ENCODE measurements at regions not wholly inside any gene's neighbourhood (a gene's known extent, or its start where the extent isn't known, plus 50 kb on each side); places are given as distances from the start of the nearest gene placed in this dataset.
A peak's percentile ranks its signal among the peaks of the same experiment; 100 is the strongest.
"Not testable (repeated sequence)": the region's sequence is repeated elsewhere in the genome, so short reads cannot be mapped to it uniquely, and the experiment has no call there.

DNA sequence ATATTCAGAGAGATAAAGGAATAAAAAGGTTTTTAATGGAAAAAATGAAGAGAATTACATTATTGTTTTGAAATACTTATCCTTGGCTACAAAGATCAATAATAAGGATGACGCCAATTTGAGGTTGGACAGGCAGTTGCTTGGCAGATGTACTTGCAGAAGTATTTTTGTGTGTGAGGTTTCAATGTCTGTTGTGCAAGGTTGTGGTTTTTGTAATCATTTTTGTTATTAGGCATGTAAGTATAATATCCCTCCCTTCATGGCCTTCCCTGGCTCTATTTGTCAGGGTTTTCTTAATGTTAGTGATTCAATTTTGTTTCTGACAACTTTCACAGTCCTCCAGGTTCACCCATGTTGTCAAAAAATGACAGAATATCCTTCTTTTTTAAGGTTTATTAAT, 105.9 kb downstream of the OTOL1 start:
- no peak for DNase-seq

DNA sequence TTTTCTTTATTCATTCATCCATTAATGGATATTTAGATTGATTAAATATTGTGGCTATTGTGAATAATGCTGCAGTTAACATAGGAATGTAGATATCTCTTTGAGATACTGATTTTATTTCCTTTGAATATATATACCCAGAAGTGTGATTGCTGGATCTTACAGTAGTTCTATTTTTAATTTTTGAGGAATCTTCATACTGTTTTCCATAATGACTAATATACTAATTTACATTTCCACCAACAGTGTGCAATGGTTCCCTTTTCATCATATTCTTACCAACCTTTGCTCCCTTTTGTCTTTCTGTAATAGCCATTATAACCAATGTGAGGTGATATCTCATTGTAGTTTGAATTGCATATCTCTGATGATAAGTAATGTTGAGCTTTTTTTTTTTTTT, 106.3 kb downstream of the OTOL1 start:
- no peak for DNase-seq

DNA sequence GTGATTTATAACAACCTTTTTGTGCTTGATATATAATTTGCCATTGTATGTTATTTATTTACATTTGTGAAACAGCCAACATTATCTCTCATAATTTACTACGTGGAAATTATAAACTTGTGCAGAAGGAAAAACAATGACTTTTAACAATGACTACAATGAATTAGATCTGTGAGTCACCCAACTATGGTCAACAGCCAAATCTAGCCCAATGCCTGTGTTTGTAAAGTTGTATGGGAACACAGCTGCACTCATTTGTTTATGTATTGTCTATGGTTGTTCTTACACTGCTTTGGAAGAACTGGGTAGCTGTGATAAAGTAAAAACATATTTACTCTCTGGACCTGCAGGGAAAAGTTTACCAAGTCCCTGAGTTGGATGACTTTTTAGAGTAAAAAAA, 110.4 kb downstream of the OTOL1 start:
- peak; percentile 33 for DNase-seq

DNA sequence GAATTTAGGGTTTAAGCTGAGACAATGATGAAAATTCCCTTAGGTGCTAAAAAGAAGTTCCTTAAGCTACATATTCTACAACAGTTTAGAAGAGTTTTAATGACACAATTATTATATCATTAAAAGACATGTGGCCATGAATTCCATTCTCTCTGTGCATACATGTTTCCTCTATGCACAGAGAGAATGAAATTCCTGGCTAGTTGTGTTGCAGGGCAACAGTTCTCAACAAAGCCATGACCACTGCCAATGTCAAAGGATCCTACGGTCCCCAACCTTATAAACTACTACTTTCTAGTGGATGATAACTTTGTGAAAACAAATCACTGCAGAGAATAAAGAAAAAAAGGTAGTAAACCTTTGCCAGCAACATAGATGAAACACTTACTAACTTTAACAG, 122.7 kb downstream of the OTOL1 start:
- no peak for DNase-seq

DNA sequence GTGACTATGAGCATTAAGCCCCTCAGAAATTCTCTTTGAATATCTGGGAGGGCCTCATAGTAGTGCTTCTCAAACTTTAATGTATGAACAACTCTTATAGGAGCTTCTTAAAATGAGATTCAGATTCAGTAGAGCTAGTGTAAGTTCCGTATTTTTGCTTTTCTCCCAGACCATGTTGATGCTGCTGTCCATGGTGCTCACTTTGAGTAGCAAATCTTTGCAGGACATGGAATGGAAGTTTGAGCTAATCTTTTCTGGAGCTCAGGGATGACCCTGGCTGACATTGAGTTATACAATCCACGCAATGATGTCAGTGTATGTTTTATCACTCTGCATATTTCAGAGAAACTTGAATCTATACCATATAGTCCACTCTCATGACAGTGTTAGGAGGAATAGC, 134.2 kb downstream of the OTOL1 start:
- no peak for DNase-seq

DNA sequence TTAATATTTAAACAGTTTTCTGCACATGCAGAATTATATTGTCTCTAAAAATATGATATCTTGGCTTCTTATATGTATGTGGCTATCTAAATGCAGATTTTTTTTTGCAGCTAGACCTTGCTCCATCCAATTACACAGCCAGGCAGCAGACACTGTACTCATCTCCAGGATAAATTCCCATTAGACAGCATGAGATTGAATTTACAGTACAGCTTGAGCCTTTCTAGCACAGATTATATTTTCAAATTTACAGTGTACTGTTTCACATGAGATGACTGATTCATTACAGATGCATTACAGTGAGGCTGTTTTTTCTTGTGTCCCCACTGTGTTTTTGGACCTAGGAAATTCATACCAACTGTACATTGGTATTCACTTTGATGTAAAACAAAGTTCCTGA, 134.9 kb downstream of the OTOL1 start:
- DNase-seq: no peak

DNA sequence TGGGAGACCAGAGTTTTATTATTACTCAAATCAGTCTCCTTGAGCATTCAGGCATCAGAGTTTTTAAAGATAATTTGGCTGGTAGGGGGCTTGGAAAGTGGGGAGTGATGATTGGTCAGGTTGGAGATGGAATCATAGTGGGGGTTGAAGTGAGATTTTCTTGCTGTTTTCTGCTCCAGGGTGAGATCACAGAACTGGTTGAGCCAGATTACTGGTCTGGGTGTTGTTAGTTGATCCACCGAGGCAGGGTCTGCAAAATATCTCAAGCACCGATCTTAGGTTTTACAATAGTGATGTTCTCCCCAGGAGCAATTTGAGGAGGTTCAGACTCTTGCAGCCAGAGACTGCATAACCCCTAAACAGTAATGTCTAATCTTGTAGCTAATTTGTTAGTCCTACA, 141.0 kb downstream of the OTOL1 start:
- no peak for DNase-seq

DNA sequence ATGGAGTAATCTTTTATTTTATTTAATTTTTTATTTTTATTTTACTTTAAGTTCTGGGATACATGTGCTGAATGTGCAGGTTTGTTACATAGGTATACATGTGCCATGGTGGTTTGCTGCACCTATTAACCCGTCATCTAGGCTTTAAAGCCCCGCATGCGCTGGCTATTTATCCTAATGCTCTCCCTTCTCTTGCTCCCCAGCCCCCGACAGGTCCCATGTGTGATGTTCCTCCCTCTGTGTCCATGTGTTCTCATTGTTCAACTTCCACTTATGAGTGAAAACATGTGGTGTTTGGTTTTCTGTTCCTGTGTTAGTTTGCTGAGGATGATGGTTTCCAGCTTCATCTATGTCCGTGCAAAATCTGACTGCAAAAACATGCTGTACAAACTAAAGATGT, 142.5 kb downstream of the OTOL1 start:
- DNase-seq: not testable (repeated sequence)

DNA sequence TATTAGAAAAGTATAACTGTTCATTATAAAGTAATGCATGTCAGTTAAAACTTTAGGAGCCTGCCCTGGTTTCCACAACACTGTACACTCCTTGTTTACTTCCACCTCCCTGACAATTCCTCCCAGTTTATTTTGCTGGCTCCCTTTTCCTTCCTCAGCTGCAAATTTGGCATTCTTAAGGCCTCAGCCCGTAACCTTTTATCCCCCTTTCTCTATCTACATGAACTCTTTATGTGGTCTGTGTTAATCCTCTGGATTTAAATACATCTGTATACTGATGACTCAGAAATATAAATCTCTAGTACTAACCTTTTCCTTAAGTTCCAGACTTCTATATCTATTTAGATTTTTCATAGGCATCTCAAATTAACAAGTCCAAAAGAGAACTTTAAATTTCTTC, 143.6 kb downstream of the OTOL1 start:
- DNase-seq: no peak

DNA sequence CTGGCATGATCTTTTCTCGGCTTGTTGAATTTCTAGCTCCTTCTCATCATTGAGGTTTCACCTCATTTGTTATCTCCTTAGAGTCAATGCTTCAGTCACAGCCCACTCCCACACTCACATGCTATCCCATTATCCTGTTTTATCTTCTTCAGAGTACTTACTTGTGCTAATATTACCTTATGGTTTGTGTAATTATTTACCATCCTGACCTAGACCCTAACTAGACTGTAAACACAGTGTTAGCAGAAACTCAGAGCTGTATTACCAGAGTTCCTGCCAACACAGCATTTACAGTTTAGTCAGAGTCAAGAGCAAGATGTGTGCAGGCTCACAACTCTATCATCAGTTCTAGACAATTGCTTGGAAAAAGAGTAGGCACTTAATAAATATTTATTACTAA, 144.7 kb downstream of the OTOL1 start:
- no peak for DNase-seq

DNA sequence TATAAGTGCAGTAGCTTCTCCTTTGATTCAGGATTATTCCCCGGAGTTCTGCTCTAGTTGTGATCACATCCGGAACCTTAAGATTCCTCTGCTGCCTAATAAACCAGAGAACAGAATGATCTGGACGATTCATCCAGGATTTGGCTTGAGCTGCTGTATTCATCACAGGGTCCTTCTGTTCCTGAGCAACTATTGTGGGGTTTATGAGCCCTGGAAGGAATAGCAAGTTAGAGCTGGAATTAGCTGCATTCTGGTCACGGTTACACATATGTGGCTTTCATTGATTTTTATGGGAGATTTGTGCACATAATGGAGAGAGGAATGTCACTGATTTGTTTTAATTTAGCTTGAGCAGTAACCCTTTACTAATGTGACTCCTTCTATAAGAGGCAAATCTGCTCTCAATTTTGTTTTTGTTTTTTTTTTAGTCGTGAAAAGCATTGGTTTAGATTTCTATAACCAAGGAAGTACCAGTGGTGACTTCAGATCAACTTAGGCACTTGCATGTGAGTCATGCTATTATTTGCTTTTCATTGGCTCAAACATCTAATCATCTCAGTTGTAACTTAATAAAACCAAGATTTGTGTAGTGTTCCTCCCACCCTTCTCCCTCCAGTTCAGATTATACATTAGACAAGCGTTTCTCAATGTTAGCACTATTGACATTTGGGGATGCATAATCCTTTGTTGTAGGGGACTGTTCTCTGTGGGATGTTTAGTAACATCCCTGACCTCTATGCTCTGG, 148.5 kb downstream of the OTOL1 start:
- no peak for DNase-seq

DNA sequence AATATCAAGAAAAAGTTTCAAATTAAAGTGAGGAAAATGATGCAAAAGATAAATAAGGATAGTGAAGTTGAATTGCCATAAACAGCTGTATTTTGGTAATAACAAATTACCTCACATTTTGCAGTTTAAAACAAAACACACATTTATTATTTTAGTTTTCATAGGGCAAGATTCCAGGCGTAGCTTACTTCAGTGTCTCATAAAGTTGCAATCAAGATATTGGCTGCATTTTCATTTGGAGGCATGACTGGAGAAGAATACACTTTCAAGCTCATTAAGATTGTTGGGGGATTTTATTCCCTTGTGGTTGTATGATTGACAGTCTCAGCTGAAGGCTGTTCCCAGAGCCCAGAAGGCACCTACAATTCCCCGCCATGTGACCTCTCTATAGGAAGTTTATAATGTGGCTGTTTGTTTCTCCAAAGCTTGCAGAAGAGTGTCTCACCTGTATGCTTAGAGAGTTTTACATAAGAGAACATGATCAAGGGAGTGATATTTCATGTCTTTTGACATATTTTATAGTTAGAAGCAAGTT, 151.4 kb downstream of the OTOL1 start:
- DNase-seq: no peak

DNA sequence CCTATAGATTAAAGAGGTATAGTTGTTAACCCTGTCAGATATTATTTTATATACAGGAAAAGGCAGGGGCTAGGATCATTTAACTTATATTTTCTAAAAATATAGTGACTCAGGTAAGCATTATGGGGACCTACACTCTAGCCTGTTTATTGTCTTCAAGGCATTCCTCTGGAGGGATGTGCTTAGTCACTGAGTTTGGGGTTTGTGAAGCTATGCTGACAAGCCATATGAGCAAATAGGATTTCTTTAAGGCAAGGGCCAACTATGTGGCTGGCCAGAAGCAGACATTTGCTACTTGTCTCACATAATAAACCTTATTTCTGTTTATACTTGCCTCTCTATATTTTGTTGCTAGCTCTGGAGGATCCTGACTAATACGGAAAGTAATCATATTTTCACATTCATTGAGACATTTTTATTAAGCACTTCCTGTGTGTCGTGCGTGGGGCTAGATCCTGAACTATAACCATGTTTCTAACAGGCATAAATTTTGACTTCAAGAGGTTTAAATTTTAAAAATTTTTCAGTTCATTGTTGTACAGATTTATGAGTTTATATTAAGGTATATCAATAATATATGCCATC, 153.4 kb downstream of the OTOL1 start:
- no peak for DNase-seq

DNA sequence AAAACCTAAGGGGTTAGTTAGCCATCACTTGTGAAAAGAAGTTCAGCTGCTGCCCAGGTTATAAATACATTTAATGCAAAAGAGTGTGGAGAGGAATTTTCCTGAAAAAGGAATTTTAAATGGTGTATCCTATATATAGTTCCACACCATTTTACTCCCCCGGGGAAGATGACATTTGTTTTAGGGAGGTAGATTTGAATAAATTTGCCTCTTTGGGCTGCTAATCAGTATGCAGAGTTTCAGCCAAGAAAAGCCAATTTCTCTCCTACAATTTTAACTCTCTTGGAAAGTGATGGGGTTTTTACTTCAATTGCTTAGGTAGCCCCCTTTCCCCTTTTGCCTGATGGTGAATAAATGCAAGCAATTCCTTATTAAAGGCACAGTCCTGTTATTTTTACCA, 161.2 kb downstream of the OTOL1 start:
- no peak for DNase-seq

DNA sequence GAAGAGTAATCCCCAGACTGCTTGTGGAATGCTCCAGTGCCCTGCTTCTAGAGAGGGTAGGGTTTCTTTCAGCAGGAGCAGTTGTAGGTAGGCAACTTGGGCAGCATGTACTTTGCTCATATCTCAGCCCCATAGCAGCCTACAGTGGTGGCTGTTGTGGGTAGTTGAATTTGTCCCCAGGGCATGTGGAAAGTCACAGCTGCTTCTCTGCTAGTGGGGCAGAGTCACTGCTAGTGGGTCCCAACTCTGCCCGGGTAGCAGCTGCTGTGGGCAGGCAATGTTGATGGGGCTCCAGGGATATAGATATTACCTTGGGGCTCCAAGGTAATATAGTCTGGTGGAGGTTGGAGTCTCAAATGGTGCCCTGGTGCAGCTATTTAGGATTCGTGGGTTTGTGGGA, 174.5 kb downstream of the OTOL1 start:
- no peak for DNase-seq

DNA sequence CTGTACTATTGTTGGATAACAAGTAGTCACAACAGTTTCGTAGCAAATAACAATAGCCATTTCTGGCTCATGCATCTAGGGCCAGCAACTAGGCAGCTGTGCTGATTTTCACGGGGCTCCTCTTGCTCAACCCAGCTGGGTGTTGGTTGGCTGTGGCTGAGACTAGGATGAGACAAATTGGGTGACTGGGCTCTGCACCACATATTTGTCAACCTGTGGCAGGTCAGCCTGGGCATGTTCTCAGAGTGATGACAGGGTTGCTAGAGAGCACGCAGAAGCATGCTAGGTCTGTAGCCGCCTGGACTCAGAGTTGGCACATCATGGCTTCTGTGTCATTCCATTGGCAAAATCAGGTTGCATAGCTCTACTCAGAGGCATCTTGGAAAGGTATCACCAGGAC, 175.9 kb downstream of the OTOL1 start:
- DNase-seq: no peak

DNA sequence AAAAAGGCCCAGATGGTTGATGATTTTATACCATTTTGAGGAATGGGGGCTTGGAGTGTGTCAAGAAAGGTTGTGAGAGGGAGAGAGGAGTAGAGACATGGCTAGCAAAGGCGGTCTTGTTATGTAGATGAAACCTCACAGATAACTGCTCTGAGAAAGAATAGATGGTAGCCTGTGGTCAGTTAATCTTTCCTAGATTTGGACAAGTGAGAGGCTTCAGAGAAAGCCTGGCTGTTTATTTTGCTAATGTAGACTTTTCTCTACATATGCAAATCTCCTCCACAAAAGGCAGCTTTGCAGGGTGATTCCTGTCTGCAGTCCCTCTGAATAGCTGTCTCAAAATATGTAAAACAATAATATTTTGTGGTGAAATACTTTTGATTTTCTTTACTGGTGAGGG, 177.3 kb downstream of the OTOL1 start:
- no peak for DNase-seq

DNA sequence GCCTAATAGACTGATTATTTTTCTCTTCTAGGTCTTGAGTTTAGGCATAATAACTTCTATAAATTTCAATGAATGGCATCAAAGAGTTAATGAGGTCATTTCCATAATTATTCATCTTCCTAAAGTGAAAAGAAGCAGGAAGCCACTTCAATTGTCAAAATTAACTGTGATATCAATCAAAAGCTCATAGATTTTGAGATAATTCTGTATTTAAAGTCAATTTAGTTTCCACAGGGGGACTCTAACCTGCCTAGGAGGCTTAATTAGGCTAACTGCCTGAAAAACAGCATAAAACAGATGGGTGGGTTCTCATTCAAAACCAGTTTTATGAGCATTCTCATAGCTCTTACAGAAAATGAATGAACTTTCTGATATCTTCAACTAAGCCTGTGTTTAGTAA, 177.8 kb downstream of the OTOL1 start:
- DNase-seq: no peak

DNA sequence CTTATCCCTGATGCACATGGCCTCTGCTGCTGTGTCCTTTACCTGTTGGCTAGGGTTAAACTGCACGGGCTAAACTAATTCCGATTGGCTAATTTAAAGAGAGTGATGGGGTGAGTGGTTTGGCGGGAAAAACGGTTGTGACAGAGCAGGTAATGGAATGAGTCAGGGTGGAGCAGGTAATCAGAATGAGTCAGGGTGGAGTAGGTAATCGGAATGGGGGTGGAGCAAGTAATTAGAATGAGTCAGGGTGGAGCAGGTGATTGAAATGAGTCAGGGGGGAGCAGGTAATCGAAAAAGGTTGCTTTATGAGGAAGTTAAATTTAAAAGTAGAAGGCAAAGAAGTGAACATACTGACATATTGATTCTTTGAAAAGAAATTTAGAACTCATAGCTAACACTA, 185.2 kb downstream of the OTOL1 start:
- DNase-seq: not testable (repeated sequence)

DNA sequence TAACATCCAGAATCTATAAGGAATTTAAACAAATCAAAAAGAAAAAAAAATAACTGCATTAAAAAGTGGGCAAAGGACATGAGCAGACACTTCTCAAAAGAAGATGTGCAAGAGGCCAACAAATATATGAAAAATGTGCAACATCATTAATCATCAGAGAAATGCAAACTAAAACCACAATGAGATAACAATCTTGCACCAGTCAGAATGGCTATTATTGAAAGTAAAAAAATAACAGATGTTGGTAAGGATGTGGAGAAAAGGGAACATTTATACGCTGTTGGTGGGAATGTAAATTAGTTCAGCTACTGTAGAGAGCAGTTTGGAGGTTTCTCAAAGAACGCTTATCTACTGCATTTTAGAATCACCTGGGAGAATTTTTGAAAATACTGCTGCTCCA, 186.1 kb downstream of the OTOL1 start:
- DNase-seq: no peak

DNA sequence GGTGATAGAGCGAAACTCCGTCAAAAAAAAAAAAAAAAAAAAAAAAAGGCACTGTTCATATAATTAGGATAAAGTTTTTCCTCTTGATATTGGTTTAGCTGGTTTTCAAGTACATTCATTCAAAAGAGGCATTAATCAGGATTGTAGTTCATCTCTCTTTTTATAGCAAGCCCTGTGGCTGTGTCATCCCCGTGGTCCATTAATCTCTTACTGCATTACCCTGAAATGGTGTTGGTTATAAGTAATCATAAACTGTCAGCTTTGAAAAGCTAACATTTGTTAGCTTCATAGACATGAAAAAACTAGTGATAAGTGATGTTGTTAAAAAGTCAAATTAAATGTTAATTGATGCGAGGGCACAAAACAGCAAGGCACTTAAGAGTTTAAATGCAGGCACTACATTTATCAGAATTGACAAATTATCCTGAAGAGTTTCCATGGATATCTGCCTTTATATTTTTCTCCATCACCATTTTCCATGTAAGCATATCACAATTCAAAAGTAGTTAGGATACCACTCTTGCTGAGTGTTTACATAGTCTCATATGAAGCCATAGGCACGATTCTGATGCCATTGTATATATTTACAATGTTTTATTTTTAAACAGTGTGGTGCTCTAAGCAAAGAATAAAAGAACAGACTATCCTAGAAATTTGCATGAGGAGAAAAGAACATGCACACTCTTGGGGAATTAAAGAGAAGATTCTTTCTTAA, 193.1 kb downstream of the OTOL1 start:
- peak; percentile 95 for DNase-seq

DNA sequence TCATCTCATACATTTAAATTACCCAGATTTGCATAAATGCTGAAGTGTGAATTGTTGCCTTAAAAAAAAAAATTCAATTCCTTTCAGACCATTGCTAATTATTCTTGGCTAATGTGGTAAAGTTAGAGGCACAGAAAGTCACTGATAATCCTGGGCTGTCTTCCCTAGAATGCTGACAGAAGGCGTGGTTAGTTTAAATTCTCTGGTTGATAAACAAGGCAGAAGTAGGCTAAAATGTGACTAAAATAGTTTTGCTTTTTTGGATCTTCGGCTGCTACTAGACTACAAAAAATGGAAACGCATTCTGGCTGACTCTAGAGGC, 193.7 kb downstream of the OTOL1 start:
- no peak for DNase-seq

DNA sequence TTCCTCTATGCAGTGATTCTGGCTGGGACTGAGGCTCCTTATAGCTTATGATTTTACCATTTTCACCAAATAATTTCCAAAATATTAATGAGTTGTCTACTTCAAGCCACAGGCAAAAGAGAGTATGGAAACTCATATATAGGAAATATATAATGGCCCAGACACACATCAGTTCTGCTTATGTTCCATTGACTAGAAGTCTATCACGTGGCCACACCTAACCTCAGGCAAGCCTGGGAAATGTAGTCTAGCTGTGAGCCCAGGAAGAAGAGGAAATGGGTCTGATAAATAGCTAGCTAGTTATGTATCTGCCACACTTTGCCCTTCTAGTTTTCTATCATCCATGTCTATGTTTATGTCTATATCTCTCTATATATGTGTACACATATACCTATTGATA, 195.1 kb downstream of the OTOL1 start:
- DNase-seq: no peak
